ENCODE measurements at regions not wholly inside any gene's neighbourhood (a gene's known extent, or its start where the extent isn't known, plus 50 kb on each side); places are given as distances from the start of the nearest gene placed in this dataset.
"Not testable (repeated sequence)": the region's sequence is repeated elsewhere in the genome, so short reads cannot be mapped to it uniquely, and the experiment has no call there.

DNA sequence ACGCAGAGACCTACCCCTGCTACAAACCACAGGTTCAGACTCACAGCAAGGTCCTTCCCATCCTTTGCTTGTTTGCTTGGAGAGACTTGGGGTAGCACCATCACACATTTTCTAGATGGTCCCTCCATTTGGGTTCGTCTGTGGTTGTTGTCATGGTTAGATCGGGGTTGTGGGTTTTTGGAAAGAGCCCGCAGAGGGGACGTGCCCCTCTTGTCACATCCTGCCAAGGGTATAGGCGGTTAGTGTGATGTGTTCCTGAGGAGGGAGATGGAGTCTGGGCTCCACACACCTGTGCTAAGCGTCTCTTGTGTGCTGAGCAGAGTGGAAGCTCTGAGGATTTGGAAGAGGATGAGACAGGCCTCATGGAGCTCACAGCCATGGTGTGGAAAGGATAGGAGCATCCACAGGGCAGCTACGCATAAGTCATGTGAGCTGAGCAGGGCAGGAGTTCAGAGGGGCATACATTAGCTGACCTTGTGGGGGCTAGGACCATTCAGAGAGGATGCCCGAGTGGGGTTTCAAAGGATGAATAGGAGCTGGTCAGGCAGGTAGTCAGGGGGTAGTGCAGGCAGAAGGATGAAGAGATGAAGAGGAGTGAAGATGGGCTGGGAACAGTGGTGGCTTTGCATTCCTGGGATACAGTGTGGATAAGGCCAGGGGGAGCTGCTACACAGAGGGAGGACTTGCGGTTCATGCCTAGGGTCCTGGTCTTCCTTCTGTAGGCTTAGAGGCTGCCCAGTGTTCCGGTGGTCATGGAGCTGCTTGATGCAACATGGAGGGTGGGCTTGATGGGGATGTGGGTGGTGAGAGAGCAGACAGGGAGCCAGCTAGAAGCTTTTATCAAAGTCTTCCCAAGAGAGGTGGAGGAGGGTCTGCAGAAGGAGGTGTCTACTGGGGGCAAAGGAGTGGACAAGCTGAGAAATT lies 62.9 kb downstream of the ACKR3 start:
- DNase-seq (ENCODE audit: low read depth in 2 of 2), result no peak

DNA sequence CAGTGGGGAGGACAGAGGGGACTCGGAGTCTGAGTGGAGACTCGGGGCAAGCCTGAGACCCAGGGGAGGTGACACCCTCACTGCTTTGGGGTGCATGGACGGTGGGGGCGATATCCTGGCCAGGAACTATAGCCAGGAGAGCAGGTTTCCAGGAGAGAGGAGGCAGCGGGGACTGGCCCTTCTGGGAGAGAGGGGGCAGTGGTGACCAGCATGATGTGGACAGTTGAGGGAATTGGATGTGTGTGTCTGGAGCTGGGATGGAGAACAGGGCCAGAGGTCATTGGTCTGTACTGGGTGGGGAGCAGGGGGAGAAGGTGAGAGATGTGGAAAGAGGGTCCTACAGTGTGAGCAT lies 63.6 kb downstream of the ACKR3 start:
- no peak for DNase-seq (ENCODE audit: low read depth in 2 of 2)

DNA sequence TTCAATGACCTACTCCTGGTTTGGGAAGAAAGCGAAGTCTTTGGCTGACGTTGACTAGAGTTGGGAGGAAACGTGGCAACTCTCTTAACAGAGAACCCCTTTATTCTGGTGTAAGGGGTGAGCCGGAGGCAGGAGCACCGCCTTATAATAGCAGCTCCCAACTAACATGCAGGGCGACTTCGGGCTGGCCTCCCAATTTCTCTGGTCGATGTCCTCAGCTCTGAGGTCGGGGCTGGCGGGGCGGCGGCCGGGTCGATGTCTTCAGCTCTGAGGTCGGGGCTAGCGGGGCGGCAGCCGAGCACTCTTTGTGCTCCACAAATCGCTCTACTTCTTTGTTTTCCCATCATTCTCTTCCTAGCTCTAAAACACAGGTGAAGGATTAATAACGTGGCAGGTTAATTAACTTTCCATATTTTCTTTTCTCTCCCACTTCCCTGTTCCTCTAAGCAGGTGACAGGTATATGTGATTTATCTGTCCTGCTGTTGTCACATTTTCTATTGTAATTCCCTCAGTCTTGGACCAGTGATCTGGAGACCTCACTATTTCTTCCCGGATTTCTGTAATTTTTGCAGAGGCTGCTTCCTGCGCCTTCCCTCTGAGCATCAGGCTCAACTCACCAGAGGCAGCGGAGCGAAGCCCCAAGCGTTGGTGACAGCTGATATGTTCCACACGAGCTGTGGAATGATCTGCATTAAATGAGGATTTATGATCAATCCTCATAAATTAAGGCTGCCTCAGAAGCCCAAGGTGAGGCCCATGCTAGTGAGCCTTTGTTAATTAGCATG lies 64.3 kb downstream of the ACKR3 start:
- DNase-seq (ENCODE audit: low read depth in 2 of 2), result no peak

DNA sequence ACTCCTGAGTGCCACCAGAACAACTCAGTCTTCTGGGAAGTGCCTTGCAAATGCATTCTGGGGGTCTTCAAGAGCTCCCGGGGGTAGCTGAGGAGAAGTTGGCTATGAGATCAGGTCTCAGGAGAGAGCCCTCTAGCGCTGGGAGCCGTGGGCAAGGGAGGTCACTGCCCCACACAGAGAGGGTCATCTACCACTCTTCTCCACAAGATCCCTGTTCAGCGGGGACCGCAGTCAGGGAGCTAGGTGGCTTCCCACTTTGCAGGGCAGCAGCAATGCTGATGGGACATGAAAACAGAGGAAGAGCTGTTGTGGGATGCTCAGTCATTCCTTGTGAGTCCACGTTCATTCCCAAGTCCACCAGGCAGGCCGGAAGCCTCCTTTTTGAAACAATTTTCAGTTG lies 66.6 kb downstream of the ACKR3 start:
- DNase-seq (ENCODE audit: low read depth in 2 of 2), result no peak

DNA sequence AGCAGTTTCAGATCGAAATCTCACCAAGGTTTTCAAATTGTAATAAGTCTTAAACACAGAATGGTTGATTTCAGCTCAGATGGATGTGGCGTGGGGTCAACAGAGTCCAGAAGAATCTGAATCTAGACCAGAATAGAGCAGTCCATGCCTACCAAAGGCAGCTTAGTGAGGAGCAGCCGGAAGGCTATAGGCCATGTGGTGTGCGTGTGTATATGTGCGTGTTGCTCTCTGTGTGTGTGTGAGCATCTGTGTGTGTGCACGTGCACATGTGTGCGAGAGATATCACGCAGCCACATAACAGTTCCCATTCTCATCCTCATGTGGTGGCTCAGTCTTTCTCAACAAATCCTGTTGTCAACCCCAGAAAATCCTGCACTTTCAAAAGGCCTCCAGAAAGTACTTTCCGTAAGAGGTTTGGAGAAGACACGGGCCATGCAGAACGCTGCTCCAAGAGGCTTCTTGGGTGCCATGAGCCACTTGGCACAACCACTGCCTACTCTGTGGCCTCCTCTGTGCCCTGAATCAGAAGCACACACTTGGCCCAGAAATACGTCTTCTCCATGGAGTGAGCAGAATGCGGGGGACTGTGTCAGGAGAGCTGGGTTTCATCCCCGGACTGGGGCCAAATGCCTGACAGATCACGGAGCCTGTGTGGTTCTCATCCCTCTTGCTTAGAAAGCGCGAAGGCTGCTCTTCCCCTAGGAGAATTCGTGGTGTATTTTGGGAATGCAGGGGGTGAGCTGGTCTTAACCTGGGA lies 67.3 kb downstream of the ACKR3 start:
- no peak for DNase-seq (ENCODE audit: low read depth in 2 of 2)

DNA sequence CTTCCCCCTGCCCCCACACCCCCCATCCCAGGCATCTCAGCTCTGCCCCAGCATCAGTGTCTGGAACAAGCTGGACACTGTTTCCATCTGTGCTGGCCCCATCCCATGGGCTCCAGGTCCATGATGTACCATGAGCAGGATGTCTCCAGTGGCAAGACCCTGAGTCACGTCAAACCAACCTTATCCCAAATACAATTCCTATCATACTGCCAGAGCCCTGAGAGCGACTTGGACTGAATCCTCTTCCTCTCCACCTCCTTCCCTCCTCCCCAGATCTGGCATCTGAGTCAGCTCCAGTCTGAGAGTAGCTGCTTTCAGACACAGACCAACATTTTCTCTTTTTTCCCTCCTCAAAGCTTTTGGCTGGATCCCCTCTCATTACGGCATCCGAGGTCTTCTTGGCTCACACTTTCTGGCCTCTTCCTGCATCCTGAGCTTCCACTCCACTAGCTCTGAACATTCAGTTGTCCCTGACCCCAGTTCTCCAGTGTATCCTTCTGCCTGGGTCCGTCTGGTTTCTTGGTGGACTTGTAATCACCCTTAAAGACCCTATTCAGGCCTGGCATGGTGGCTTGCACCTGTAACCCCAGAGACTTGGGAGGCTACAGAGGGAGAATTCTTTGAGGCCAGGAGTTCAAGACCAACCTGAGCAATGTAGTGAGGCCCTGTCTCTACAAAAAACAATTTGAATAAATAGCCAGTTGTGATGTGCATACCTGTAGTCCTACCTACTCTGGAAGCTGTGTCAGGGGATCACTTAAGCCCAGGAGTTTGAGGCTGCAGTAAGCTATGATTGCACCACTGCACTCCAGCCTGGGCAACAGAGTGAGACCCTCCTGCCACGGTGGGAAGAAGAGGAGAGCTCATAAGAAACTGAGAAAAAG lies 68.3 kb downstream of the ACKR3 start:
- DNase-seq (ENCODE audit: low read depth in 2 of 2), result no peak

DNA sequence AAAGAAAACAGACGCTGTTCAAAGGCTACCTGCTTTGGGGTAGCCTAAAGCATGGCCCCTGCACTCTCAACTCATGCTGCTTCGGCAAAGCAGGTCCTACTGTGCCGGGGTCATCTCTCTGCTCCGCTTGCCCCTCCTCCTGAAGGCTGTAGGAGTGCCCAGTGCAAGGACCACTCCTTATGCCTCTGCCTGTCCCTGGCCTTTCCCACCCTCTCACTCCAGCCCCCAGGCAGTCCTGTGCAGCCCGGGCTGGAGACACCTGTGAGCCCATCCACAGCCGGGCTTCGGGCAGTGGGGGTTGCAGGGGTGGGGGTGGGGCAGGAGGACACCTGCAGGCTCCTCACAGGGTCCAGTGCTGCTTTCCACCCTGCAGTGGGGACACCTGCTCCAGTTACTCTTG lies 69.1 kb downstream of the ACKR3 start:
- DNase-seq (ENCODE audit: low read depth in 2 of 2), result no peak

DNA sequence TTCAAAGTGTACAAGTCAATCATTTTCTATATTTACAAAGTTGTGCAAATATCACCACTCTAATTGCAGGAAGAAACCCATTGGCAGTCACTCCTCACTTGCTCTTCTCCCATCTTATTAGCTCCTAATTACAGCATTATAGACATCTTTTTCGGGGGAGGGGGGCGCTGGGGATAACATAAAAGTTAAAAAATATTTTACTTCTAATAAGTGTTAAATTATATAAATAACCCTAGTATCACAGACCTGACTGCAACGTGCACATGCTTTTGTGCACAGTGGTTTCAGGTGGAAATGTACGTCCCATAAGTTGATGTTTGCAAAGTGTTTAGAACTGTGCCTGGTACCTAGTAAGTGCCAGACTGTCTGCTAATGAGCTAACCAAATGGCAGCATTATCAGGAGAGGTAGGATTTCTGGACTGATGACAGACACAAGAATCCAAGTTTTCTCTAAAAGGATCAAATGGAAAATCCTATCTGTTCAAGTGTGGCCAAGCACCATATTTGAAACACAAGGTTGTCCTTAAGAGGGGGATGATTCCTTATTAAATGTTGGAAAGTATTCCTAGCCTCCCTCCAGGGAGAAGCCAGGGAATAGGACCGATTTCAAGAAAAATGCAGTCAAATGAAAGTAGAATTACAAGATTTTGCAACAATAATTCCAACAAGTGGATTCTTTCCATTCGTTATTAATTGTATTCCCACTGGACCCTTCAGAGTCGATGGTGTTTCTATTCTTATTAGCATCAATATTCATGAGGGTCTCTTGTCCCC lies 70.0 kb downstream of the ACKR3 start:
- no peak for DNase-seq (ENCODE audit: low read depth in 2 of 2)

DNA sequence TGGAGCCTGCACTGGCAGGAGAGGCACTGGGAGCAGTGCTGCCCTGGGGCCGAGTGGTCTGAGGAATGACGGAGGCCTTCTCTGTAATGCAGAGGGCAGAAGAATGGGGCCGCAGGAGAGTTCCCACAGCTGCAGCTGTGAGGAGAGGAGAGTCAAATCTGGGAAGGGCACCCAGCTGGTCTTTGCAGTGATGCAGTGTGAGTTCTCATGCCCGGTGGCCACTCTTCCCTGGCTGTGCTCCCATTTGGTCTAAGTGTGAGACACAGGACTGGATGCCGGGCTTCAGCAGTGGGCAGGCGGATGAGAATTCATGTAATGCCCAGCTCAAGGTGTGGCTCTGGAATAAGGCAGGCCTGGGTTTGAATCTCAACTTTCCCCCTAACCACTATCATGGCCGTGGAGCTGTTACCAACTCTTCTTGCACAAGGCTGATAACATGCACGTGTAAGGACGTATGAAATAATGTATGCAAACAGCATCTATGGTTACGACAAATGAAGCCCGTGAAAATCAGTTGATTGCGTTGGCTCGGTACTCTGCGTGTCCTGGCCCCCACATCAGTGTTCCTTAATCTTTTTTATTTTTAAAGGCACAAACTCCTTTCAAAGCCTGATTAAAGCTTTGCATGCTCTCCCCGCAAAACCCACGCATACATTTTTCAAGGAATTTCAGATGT lies 71.6 kb downstream of the ACKR3 start:
- DNase-seq (ENCODE audit: low read depth in 2 of 2), result no peak

DNA sequence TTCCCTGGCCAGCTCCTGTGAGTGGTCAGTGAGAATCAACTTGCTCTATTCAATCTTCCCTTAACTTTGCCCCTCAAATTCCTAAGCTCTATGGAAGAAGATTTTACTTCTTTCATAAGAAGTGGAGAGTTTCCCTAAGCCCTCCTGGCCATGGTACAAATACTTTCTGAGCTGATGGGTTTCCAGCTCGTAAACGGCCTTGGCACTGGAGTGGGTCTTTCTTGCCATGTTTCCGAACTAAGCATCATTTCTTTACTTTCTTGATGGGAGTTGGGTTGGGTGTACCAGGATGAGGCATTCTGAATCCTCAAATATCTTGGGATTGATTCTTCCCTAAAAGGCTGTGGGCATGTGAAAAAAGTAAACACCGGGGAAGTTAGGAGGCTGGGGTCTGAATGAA lies 72.5 kb downstream of the ACKR3 start:
- DNase-seq (ENCODE audit: low read depth in 2 of 2), result no peak

DNA sequence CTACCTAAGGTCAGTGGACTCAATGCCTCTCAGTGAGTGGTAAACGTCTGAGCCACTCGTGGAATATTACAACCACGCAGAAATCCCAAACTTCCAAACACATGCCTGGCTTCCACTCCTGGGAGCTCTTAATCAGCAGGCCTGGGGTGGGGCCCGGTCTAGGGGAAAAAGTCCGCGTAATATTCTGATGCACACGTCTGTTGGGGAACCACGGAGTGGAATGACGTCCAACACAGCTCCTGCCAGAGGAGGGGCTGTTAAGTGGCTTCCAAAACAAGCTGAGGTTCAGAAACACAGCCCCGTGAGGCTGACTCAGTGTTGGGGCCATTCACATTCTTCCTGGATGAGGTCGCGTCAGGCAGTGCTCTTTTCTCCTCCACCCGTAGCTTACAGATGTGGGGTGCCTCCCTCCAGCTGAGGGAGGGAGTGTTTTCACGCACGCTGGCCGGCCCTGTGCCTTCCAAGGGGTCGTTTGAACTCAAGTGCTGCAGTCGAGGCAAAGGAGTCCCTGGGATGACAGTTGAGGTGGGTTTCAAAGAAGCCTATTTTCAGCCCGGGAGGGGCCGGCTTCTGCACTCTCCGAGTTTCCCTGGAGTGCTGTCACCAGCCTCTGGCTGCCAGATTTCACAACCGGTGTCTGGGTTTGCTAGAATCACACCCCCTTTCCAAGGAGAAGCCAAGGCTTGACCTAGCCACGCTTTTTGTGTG lies 73.1 kb downstream of the ACKR3 start:
- no peak for DNase-seq (ENCODE audit: low read depth in 2 of 2)

DNA sequence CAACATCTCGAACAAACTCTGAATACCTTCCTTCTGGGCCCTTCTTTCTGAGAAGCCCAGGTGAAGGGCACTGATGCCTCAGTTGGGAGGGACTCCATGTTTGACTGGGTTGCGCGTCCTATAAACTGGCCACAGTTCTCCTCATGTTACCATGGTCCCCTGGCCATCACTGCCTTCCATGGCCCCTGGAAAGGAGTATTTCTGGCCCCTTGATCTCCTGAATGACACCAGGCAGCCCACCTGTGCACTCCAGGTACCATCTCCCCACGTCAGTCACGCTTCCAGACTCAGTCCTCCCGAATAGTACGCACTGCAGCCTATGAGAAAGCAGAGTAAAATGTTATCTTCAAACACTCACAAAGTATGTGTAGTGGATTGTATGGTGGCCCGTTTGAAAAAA lies 73.9 kb downstream of the ACKR3 start:
- no peak for DNase-seq (ENCODE audit: low read depth in 2 of 2)

DNA sequence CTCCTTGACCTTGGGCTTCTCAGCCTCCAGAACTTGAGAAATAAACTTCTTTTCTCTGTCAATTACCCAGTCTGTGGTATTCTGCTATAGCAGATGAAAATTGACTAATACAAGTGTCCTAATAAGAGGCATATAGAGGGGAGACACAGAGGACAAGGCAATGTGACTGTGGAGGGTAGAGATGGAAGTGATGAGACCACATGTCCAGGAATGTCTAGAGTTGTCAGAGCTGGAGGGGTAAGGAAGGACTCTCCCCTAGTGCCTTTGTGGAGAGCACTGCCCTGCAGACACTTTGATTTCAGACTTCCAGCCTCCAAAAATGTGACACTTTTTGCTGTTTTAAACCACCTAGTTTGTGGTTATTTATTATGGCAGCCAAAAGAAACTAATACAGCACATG lies 74.4 kb downstream of the ACKR3 start:
- no peak for DNase-seq (ENCODE audit: low read depth in 2 of 2)

DNA sequence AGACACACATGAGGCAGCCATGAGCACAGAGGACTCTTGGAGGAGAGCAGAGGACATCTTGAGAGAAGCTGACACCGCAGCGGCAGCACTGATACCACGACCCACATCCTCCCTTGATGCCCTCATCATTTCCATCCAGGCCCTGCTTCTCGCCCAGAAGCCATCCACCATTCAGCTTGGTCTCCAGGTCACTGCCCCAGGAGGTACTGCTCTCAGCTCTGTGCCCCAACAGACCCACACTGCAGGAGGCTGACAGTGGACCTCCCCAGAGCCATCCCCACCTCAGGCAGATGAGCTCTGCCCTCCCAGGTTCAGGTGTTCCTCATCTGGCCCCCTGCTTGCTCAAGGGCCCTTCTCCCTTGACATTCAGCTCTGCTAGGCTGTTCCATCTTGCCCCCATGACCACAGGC lies 74.9 kb downstream of the ACKR3 start:
- DNase-seq (ENCODE audit: low read depth in 2 of 2), result no peak

DNA sequence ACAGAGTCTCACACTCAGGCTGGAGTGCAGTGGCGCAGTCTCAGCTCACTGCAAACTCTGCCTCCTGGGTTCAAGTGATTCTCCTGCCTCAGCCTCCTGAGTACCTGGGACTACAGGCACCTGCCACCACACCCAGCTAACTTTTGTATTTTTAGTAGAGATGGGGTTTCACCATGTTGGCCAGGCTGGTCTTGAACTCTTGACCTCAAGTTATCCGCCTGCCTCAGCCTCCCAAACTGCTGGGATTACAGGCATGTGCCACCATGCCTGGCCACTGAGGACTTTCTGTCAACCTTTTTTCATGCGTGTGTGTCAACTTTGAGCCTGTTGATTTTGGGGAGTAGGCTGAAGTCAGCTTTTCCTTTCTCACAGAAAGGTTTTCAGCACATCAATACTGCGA lies 75.5 kb downstream of the ACKR3 start:
- DNase-seq (ENCODE audit: low read depth in 2 of 2), result not testable (repeated sequence)

DNA sequence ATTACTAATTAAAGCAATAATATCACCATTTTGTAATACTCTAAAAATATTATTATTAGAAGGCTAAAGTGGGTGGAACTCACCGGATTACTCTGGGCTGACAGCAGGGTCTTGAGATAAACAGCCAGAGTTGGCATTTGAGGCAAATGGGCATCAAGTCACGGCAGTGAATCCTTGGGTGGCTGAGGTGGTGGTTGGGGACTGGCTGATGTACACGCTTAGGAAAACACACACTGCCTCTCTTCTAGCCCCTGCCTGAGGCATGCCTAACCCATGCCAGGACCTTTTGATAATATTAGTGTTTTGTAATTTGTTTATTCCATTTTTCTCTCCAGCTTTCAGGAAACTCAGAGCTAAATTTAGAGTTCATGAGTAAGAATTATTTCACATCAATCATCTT lies 76.8 kb downstream of the ACKR3 start:
- no peak for DNase-seq (ENCODE audit: low read depth in 2 of 2)

DNA sequence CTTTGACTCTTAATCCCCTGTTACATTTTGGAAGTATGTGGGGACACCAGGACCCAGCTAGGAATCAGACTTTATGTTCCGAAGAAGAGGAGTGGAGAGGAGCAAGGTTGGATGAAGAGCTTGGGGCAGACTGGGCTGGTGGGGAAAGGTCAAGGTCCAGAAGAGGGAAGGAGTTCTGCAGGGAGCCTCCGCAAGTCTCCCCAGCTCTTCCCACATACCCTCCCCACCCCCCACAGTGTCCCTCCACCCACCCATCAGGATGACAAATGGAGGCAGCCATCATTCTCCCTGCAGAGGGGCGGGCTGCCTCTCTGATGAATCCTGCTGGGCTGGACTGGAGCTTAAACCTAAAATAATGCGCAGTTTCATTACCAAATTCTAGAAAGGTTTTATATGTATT lies 77.2 kb downstream of the ACKR3 start:
- DNase-seq (ENCODE audit: low read depth in 2 of 2), result no peak

DNA sequence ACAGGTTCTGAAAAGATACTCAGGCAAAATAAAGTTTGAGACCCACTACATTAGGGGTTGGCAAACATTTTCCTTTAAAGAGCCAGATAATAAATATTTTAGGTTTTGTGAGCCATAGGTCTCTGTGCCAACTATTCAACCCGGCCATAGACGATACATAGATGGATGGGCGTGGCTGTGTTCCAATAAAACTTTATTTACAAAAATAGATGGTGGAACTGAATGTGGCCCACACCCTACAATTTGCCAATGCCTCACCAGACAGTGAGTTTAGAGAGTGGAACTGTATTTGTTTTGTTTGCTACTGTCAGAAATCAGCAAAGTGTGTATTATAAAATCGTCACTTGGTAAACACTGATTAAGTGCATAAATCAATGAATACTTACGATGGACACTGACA lies 78.0 kb downstream of the ACKR3 start:
- no peak for DNase-seq (ENCODE audit: low read depth in 2 of 2)

DNA sequence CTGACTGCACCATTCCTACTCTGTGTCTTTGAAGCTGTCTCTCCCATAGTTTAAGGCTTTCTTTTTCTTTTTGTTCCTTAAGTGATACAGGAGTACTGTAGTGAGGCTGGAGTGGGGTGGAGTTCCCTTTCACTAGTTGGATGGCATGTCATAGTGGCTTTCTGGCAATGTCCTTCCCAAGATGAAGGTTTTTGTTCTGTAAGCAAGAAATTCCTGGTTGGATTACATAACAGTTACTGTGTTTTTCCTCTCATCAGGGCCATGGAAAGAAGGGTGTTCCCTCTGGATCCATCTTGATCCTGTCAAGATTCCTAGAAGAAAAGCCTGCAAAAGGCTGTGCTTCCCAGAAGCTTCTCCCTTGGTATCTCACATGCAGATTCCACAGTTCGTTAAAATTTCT lies 84.2 kb downstream of the ACKR3 start:
- DNase-seq (ENCODE audit: low read depth in 2 of 2), result no peak

Measured in activated CD4-positive, alpha-beta T cell treated with anti-CD3 and anti-CD28 coated beads for 24 hours (primary cell).